ENCODE measurements at regions not wholly inside any gene's neighbourhood (a gene's known extent, or its start where the extent isn't known, plus 50 kb on each side); places are given as distances from the start of the nearest gene placed in this dataset.

- TF ChIP-seq CTCF (IDR thresholded peaks at IDR 0.05; ENCODE audit: insufficient read depth, low read length, poor library complexity, severe bottlenecking) (no peak), EZH2phosphoT487 (conservative IDR thresholded peaks at IDR 0.05; ENCODE audit: low read length) (no peak)
Observed at GRCh38 chr4:183826461-183826860, 78.6 kb upstream of the STOX2 start.
